ELR (cell line): ENCODE measurements at regions not wholly inside any gene's neighbourhood (a gene's known extent, or its start where the extent isn't known, plus 50 kb on each side); places are given as distances from the start of the nearest gene placed in this dataset.
A peak's percentile ranks its signal among the peaks of the same experiment; 100 is the strongest.

Experiments
- DNase-seq: peaks from one replicate; pipeline ENCODE4 v3.0.0-alpha.2; 2015; ENCODE audit warnings: low read depth

- no peak for DNase-seq
Observed at GRCh38 chr13:111456452-111457230, 136.2 kb downstream of the TEX29 start.

DNA sequence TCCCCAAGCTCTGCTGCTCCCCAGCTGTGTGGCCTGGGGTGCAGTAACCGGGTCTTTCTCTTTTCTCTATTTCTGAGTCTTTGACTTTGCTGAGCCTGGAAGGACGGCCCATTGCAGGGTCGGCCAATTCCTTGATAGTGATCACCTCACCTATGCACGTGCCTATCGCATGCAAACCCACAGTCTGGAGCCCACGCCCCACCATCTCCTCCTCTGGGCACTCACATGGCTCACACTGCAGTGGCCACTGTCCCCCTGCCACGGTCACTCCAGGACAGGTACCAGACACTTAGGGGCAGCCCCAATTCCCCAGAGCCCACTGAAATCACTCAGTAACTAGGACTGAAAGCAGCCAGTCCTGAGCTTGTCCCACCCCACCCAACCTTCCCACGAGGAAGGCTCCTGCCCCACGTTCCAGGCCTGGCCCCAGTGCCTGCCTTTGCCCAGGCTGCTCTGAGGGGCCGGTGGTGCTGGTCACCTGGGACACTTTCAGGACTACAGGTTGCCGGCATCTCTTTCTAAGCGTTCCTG lies 137.6 kb downstream of the TEX29 start:
- no peak for DNase-seq

DNA sequence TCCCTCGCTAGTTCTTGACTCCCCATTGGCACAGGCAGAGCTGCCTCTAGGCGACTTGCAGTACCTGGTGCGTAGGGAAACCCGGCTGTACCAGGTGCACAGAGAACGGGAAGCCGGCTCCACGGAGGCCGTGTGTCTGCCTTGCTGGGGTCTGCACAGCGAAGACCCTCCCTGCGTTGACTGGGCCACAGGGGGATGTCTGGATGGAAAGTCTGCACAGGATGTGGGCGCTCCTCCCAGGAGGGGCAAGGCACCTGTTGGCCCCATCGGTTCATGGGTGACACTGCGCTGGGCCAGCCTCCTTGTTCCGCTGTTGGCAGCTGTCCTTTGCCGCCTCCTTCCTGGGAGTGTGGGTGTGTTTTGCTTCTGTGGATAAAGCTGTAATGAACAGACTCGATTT lies 138.3 kb downstream of the TEX29 start:
- no peak for DNase-seq

DNA sequence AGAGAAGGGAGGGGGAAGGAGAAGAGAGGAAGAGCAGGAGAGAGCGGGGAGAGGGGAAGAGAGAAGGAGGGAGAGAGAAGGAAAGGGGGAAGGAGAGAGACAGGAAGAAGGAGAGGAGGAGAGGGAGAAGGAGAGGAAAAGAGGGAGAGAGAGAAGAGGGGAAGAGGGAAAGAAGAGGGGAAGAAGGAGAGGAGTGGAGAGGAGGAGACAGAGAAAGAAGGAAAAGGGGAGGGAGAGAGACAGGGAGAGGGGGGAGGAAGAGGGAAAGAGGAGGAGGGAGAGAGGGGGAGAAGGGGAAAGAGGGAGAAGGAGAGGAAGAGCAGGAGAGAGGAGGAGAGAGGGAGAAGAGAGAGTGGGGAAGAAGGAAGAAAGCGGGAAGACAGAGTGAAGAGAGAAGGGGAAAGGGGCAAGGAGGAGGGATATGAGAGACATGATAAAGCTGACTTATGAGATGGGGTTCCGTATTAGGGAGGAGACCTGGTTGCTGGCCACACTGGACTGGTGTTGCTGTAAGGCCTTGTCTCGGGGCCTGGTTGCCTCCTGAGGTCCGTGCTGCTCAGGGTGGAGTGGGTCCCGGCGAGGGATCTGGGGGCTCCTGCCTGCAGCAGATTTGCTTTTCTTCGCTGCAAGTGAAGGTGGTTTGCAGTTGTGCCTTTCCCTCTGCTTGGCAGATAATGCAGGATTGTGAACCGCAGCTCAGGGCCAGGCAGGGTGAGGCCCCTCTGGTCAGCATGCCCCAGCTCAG lies 139.5 kb downstream of the TEX29 start:
- no peak for DNase-seq

DNA sequence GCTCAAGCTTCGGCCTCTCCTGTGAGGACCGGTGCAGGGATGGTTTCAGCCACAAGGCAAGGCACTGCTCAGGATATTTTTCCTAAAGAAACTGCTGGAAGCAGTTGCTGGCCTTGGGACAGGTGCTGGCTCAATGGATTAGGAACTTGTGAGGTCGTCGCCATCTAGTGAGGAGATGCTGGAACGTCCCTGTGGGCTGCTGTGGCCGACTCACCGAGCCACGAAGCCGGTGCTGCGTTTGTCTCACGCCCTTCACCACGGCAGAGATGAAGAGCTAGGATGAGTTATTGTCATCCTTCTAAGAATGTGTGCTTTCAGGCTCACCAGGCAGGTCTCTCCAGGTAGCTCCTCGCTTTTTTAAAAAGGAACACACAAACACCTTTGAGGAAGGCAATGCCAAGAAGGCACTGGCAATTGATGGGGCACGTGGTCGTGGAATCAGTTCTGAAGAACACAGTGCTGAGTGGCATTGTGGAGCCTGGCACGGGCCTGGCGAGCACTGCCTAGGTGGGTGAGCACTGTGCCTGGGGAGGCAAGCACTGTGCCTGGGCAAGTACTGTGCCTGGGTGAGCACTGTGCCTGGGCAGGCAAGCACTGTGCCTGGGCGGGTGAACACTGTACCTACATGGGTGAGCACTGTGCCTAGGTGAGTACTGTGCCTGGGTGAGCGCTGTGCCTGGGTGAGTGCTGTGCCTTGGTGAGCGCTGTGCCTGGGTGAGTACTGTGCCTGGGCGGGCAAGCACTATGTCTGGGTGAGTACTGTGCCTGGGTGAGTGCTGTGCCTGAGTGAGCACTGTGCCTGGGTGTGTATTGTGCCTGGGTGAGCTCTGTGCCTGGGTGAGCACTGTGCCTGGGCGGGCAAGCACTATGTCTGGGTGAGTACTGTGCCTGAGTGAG lies 140.4 kb downstream of the TEX29 start:
- peak; percentile 28 for DNase-seq

DNA sequence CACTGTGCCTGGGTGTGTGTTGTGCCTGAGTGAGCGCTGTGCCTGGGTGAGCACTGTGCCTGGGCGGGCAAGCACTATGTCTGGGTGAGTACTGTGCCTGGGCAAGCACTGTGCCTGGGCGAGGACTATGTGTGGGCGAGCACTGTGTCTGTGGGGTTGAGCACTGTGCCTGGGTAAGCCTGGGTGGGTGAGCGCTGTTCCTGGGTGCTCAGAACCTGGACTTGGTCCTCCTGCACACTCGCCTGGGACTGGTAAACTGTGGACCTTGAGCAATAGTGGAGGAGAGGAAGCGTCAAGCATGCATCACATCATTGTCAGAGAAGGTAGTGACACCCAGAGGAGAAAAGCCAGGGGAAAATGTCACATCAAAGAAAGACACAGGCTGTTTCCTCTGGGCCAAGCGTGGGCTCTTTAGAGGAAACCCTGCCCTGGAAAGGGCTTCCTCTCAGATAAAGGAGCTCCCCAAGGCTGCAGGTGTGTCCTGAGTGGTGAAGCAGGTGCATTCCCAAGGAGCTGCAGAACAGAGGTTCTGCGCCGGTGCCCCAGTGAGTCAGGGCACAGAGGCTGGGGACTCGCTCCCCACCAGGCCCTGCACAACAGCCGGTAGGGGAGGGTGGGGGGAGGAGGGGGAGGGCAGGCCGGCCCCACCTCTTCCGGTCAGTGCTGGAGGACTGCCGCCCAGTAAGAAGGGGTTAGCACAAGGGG lies 141.2 kb downstream of the TEX29 start:
- no peak for DNase-seq

- DNase-seq, result no peak
Observed at GRCh38 chr13:111462221-111462764, 141.9 kb downstream of the TEX29 start.

DNA sequence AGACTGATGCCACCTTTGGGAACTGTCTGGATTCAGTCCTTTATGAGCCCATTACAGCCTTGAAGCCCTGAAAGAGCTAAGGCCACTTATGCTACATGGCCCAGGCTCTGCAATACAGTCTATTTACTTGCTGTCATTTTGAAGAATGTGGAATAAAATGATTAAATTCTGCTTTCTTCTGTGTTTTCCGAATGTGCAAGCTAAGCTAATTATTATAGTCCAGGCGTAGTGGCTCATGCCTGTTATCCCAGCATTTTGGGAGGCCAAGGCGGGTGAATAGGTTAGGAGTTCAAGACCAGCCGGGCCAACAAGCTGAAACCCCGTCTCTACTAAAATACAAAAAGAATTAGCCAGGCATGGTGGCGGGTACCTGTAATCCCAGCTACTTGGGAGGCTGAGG lies 142.5 kb downstream of the TEX29 start:
- no peak for DNase-seq

DNA sequence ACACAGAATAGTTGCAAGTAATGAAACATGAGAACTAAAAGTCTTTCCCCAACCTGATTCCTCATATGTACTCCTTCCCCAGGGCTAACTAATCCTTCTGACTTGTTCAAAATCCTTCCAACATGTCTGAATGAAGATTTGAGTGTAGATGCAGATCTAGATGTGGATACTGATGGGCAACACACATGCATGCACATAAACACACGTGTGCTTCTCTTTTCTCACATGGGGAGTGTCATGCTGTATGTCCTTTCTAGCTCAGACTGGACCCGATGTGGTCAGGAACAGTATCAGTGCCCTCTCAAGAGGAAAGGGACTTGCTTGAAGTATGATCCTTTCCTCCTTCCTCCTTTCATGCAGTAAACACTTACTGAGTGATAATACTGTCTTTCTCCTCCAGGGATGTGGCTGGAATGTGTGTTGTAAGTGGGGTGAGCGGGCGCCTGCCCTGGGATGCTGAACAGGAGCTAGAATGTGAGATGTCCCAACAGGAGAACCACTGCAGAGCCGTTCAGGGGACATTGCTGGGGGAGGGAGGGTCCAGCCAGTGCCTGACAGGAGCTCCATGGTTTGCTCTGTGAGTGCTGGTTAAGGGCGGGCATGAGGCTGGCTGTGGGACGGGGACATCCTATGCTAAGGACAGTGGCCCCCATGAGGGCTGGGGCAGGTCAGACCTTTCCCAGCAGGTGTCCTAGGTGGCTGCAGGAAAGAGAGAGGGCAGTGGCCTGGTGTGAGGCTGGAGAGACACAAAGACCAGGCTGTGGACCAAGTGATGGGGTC lies 146.9 kb downstream of the TEX29 start:
- no peak for DNase-seq

DNA sequence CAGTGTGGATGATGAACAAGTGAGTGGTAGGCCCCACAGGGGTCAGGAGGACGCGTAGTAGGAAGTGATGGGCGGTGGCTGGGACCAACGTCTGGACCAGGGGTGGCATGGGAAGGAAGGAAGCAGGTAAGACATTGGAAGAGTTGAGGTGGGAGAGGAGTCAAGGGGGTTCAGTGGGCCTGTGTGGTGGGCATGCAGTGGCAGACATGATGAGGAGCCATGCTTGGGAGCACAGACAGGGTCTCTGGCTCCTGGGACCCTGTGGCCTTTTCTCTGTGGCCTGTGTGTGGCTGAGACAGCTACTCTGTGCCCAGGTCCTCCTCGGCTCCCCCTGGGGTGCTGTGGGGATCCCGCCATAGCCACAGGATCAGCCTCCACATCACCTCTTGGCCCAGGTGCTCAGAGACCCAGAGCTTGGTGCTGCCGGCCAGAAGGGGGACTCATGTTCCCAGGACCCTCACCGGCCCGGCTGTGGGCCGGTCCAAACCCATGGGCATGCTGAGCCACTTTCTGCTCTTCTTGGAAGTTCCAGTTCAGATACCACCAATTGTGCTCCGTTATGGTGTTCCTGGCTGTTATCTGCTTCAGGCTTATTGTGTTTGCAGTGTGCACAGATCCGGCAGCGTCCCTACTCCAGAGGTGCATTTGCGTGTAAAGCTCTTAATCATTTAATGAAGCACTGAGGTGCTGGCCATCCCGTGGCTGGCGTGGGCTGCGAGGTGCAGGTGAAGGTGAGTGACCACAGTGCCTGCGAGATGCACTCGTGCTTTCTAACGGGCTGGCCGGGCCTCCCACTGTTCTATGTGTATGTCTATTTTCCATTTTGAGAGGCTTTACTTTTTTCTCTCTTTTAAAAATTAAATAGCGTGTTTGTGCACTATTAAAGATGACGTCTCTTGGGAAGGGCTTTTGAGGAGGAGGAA lies 147.9 kb downstream of the TEX29 start:
- DNase-seq, result no peak

DNA sequence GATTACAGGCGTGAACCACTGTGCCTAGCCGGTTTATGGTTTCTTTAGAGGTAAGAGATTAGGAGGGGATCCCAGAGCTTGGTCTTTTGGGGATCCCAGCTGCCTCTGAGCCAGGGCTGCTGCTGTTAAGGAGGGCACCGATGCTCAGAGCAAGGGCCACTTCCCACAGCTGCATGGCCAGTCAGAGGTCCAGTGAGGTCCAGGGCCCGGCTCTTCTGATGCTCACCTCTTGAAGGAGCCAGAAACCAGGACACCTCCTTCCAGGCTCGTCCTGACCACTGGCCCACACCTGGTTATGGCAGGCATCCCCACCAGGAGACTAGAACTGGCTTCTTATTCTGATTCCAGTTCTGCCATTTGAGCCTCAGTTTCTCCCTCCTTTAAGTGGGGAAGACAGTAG lies 149.0 kb downstream of the TEX29 start:
- DNase-seq, result no peak

GRCh38 chr13:111469916-111470506 lies 149.6 kb downstream of the TEX29 start:
- DNase-seq, result no peak

DNA sequence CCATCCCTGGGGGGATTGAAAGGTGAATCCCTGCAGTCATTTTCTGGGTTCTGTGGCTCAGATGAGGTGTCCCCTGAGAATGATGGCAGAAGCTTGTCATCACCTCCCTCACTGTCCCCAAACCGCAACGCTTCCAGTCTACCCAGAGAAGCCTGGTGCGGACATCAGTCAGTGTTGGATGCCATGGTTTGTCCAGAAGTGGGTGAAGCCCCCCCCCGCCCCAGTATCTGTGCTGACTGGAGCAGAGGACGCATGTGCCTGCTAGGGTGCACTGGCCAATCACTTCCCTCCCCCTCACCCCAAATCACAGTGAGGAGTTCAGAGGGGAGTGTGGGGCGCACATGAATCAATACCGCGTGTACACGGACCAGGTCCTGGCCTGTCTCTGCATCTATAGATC lies 150.5 kb downstream of the TEX29 start:
- no peak for DNase-seq

GRCh38 chr13:111472083-111472482 lies 151.6 kb downstream of the TEX29 start:
- DNase-seq, result no peak

GRCh38 chr13:111472559-111473460 lies 152.4 kb downstream of the TEX29 start:
- no peak for DNase-seq

DNA sequence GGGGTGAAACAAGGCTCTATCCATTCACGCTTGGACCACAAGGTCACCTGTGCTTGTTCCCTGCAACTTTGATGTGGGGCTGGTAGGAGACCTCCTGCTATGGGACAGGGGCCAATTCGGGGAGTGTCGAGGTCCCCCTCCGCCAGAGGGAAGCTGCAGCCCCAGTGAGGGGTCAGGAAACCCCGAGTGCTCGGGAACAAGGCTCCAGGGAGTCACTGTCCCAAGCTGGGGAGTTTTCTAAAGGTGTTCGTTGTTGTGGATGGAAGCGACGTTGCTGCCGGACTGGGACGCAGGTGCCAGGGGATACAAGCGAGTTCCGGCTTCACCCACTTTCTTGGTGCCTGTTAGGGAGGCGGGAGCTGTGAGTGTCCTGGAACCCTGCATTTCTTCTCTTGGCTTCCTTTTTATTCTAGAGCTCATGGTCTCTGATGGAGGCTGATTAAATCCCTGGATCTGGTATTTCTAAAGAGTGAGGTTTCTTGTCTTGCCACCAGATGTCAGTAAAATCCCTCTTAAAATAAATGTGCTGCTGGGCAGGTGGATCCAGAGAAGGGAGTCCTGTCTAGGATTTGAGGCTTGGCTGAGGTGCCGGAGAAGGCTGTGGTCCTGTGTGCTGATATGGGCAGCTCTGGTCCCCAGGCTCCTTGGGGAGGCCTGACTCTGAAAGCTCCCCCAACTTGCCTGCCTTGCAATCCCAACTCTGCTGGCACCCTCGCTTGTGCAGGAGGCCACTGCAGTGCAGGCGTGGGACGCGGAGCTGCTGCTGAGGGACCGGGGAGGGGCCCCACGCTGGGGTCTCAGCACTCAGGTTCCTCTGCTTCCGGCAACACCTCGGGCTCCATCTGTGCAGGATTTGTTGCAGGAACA lies 153.9 kb downstream of the TEX29 start:
- peak; percentile 49 for DNase-seq

- no peak for DNase-seq
Observed at GRCh38 chr13:111475488-111475887, 155.0 kb downstream of the TEX29 start.
